Cardiac septum (tissue), 1 donor: ENCODE measurements at regions not wholly inside any gene's neighbourhood (a gene's known extent, or its start where the extent isn't known, plus 50 kb on each side); places are given as distances from the start of the nearest gene placed in this dataset.
A peak's percentile ranks its signal among the peaks of the same experiment; 100 is the strongest.
"Not testable (repeated sequence)": the region's sequence is repeated elsewhere in the genome, so short reads cannot be mapped to it uniquely, and the experiment has no call there.

Source experiments
- DNase-seq: peaks from one replicate; pipeline ENCODE4 v3.0.0-alpha.2; 2020; ENCODE audit warnings: low spot score
- intact Hi-C: fragments of 100-400 bp; cut with DNase I; formaldehyde crosslinking; loops from one replicate; pipeline ENCODE4 v1.14.0; 2022
- donor health status: DM: no; HTN: no; CAD: no.

DNA sequence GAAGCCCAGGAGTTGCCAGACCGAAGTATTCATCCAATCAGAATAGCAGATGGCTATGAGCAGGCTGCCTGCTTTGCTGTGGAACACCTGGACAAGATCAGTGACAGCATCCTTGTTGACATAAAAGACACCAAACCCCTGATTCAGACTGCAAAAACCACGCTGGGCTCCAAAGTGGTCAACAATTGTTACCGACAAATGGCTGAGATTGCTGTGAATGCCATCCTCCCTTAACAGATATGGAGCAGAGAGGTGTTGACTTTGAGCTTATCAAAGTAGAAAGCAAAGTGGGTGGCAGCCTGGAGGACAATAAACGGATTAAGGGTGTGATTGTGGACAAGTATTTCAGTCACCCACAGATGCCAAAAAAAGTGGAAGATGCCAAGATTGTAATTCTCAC, 250.3 kb upstream of the OBI1 start:
- intact Hi-C loops, result no loop called here

DNA sequence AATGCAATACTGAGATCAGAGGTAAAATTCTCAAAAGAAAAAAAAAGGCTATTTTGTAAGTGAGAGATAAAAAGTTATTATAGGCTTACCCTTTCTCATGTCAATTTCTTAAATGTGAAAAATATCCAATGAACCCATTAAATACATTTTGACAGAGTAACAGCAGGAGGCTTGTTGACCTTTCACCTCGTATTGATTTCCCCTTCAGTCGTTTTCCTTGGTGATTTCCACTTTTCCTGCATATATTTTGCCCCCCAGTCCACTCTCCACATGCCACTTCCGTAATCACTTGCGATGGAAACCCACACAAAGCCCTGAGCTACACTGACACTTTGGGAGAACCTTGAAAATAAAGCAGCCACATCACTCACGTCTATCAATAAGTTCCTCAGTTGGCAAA, 248.1 kb upstream of the OBI1 start:
- intact Hi-C loops, result no loop called here
- no peak for DNase-seq

More for the DNA sequence above, 250.3 kb upstream of the OBI1 start:
- DNase-seq, result no peak

DNA sequence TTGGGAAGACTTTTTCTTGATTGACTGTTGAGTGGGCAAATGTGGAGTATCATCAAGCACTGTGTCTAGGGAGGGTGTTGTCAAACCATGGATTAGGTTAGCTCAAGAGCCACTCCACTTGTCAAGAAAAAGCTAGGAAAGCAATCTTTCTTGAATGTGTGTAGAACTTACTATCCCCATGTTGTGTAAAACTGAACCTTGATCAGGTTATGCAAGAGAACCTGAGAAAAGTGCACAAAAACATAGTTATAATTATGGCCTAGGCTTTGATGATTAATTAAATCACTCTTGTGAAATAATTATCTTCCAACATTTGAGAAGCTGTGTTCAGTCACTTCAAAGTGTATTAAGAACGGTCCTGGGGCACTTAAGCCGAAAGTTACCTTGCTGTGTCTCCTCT, 238.2 kb upstream of the OBI1 start:
- intact Hi-C loops, result no loop called here
- no peak for DNase-seq

DNA sequence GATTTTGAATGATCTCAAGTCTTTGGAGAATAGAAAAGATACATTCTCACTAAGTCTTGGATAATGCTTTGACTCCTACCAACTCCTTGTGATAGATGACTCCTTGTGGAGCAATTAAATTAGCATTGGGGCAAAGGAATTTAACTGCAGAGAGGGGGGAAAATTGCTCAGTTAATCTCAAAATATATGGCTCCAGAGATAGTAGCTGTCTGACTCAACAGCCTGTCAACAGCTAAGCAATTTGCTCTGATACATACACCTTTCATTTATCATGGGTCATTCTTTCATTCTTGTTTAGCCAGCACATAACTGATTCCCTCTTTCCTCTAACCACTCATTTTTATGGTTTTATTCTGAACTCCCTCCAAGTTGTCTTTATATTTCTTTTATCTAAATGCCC, 225.6 kb upstream of the OBI1 start:
- intact Hi-C loops, result no loop called here

DNA sequence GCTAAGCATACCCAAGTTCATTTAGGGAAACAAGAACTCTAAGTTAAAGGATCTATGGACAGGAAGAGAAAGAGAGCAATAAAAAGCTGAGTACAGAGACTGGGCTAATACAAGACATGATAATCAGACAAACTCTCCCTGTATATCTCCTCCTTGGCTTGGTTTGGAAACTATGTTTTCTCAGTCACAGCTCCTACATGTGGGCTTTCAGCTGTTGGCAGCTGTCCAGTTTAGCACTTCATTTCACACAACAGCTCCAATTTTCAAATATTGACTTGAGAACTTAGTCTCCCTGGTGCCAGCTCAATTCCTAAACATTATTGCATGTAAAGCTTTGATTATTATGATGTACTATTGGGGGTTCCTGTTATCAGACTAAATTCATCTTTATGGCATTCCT, 222.8 kb upstream of the OBI1 start:
- no peak for DNase-seq
- intact Hi-C loops, result no loop called here

More for the DNA sequence above, 225.6 kb upstream of the OBI1 start:
- no peak for DNase-seq

DNA sequence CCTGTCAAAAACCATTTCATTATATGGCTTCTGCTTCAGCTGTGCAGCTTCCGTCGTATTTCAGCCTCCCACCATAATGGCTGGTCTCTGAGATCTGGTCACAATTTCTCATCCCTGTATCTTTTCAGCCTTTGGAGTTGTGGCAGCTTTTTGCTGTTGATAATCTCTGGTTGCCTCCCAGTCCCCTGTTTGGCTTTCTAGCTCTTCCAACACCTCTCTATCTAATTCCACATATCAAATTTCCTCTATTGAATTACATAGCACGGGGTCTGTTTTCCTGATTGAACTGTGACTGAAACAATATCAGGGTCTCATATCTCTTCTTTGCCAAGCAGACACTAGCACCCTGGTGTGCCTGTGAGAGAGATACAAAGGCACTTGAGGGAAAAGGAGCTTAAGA, 222.1 kb upstream of the OBI1 start:
- intact Hi-C loops, result no loop called here

DNA sequence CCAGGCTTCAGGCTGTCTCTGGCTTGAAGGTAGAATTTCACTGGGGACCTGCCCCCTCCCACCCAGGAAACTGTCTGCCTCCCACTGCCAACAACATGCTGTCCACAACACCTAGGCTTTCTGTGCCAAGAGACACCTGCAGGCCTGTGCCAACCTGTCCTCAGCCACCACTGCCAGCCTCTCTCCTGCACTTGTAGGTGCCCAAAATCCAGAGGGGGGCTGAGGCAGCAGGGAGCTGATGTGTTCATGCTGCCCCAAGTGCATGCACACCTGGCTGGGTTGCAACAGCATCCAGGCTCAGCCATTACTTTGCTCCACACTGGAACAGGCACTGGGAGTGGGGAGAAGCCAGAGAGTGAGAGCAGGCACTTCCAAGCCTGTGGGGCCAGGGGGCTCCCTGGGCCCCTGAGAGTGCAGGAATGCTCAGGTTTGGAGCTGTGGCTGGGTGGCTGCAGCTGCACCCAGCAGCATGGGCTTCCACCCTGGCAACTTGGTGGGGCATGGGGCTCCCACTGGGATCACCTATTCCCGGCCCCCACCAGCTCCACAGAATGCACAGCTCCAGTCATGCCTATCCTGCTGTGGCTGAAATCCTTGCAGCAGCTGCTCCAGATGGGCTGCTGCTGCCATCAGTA, 218.1 kb upstream of the OBI1 start:
- peak; percentile 68 for DNase-seq
- intact Hi-C loops, result no loop called here

More for the DNA sequence above, 222.1 kb upstream of the OBI1 start:
- no peak for DNase-seq

DNA sequence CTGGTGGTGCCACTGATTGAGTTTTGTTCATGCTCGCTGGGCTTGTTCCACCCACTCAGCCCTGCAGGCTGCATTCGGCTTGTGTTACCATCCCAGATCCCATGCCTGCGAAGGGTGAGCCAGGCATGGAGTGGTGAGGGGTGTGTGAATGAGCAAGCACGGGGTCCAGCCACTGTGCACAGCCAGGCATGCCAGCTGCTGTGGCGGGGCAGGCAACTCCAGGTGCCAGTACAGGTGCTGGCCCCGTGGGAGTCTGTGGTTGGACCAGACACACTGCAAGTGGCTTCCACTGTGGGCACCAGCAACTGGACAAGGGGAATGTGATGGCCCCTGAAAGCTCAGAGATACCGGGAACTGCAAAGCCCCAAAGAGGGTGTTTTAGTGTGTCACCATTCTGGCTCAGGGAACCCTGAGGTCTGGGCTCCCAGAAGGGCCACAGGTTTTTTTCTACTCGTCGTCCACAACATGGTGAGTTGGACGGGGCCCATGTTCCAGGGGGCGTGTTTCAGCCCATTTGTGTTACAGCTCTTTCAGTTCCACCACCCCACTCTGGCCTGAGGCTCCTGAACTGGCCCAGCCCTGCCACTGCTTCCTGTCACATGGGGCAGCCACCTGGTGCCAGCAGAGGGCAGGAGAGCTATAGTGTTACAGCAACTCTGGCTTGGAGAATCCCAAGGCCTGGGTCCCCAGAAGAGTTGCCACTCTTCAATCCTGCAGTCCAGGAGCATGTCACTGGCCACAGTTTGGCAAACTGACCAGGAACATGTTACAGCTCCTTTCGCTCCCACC, 217.0 kb upstream of the OBI1 start:
- no peak for DNase-seq
- intact Hi-C loops, result no loop called here

DNA sequence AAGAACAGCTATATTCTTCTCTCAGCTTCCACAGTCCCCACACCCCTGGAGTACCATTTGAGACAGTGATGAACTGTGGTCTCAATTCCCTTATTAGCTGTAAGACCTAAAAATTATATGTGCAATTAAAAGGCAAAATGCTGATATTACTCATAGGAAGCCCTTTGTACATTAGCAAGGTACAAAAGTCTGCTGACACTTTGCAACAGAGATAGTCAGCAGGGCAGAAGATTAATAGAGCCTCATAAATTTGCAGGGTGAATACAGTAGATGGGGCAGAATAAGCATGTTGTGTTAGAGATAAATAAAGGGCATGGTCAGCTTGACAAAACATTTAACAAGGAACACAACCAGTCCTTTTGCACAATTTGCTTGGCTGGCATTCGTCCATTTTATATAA, 210.0 kb upstream of the OBI1 start:
- intact Hi-C loops, result no loop called here
- DNase-seq, result no peak

DNA sequence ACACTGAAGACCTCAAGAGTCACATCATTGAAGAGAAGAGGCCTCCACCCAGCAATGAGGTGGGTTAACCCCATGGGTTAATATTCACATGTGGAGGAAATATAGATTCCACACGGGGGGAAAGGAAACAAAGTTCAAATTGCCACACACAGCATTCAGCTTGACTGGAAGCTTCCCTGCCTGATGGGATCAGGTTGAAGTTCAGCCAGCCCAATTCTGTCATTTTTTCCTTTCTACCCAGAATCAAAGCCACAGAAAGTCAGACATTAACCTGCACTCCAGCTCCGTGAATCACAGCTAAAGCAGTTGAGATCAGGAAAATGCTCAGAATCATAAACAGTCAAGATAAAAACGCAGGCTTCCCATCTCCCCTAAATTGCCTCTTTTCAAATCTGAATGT, 208.7 kb upstream of the OBI1 start:
- no peak for DNase-seq
- intact Hi-C loops, result no loop called here

DNA sequence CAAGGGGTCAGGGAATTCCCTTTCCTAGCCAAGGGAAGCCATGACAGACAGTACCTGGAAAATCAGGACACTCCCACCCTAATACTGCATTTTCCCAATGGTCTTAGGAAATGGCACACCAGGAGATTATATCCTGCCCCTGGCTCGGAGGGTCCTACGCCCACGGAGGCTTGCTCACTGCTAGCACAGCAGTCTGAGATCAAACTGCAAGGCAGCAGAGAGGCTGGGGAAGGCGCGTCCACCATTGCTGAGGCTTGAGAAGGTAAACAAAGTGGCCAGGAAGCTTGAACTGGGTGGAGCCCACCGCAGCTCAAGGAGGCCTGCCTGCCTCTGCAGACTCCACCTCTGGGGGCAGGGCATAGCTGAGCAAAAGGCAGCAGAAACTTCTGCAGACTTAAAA, 207.1 kb upstream of the OBI1 start:
- intact Hi-C loops, DNase-seq: not testable (repeated sequence)

DNA sequence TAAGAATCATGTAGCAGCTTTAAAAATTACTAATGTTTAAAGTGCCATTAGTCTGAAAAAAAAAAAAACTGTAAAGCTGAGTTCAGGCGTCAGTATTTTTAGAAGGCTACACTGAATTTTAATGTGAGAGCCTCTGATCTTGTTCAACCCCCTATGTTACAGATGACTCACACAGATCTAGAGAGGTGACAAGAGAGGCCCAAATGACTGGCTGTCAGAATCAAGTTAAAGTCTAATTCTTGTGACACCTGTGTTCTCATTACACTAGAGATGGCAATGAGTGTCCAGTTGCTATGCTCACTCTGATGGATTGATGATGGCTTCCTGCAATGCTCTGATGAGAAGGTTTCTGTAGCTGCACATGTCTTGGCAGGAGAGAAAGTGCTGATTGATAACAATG, 203.5 kb upstream of the OBI1 start:
- no peak for DNase-seq
- intact Hi-C loops, result no loop called here

DNA sequence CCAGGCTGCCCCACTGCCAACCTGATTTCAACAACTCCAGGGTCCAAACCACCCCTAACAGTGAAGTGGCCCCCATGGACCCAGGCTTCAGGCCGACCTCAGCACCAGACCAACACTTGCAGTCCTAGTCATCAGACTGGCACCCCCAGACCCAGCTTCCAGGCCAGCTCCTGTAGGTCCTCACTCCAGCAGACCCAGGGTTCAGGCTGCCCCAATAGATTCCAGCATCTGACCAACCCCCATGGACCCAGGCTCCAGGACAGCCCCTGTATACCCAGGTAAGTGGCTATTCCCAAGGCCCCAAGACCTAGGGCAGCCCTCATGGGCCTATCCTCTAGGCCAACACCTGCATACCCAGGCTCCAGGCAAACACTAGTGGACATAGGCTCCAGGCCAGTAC, 193.8 kb upstream of the OBI1 start:
- intact Hi-C loops, result no loop called here
- no peak for DNase-seq

DNA sequence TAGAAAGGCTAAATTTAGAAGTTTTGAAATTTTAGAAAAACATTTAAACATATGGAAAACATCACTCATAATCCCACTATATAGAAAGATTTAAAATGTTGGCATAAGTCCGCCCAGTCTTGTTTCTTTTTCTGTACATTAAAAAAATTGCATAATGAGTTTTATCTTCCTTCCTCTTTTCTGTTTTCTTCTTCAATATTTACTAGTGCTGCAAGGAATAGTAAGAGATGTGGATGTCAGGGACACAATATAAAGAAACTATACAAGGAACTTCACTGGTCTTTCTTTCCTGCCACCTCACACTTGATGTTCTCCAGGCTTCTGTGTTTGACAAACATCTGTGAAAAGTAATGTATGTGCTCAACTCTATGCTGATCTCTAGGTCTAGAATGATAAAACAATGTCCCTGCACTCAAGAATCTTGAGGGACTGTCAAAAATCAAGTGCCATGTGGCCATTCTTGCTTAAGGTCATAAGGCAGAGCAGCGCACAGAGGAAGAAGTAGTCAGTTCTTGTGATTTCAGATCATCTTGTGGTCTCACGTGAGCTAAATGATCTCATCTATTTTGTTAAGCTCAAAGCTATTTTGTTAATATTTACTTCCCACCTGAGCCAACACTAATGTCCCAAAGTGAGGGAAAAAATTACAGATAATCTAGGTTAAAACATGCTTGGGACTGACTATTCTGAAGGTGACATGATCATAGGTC, 186.9 kb upstream of the OBI1 start:
- intact Hi-C loops, result no loop called here
- no peak for DNase-seq

DNA sequence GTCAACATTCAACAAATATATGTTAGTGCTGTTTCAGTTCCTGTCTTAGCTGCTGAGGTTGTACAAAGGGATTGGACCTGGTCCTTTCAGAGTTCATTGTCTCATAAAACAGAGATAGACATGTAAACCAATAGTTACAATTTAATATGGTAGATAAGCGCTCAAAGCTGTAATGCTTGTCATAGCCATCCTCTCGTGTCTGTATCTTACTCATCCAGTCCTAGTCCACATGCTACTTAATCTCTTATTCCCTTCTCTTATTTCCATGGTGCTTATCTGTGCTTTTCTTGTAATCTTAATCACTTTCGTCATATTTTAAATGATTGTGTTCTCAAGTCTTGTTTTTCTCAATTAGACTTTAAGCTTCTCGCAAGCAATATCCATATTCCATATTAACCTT, 185.2 kb upstream of the OBI1 start:
- no peak for DNase-seq
- intact Hi-C loops, result no loop called here

DNA sequence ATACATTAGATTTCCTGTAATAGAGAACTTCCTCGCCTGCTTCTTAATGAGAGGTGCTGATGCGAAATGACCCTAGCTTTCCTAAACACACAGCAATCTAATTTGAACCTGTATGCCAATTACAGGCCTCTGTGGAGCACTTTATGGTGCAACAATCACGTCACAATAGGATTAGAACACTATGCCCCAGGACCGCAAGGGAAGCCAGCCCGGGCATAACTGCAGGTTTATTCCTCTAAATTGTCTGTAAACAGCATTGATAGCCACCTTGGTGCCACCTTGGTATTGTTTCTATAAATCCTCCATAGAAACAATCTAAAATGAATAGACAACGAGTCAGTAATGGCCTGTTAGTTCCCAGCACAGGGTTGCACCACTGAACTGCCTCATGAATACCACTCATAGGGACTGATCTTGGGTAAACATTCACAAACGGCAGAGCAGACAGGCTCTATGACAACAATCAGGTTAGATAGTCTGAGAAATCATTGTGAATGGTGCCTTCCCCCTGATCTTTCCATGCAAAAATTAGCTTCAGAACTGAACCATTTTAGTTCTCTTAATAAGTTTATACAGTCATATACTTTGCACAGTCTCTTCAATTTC, 182.5 kb upstream of the OBI1 start:
- intact Hi-C loops, result no loop called here
- no peak for DNase-seq

DNA sequence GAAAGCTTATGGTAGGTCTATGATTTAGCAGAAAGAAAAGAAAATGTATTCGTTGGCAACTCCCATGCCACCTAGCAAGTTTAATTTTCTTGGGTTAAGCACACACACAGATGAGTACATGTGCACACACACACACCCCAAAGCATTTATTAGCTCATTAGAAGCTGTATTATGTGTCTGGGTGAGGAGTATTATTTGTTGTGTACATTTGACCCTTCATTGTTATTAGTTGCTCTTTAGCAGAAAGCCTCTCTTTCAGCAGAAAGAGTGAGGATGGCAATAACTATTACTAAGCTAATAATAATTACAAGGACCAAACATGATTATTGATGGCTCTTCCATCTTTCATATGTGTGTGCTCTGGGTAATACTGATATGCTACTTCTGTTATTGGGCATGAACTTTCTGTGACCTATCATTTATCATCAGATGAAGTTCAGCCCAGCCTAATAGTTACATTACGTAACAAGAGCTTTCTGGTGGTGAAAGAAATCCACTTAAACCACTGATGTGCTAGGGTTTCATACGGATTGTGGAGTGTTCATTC, 177.4 kb upstream of the OBI1 start:
- intact Hi-C loops, result no loop called here
- DNase-seq, result no peak

DNA sequence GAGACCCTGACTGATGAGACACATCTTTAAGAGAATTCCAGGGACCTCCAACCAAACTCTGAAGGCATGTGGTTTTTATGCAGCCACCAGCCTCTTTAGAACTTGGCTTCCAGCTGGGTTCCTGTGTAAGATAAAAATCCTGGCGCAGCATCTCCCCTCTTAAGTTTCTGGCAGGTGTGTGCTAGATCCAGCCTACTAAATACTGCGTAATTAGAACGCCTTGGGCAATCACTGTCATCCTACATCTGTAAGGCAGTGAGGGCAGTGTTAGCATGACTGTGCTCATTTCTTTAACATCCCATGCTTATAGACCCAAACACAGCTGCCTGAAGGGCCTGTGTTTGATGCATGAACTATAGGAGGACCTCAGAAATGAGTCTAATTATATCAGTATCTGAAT, 173.5 kb upstream of the OBI1 start:
- no peak for DNase-seq

DNA sequence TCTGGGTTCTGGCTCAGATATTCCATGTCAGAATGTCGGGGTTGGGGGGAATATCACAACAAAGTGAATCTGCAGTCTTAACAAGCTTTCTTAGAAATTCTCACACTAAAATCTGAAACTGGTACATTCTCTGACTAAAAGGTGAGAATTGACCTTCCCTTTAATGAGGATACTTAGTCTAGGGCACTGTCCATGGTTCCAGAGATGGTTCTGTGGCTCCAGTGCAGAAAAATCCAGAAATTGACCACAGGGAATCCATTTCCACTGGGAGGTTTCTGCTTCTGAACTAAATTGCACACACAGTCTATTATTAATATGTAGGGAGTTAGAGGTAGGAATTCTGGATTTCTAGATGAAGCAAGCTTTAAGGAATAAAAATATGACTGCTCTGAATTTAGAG, 171.6 kb upstream of the OBI1 start:
- DNase-seq, result no peak
- intact Hi-C loops, result no loop called here

More for the DNA sequence above, 173.5 kb upstream of the OBI1 start:
- intact Hi-C loops, result no loop called here

DNA sequence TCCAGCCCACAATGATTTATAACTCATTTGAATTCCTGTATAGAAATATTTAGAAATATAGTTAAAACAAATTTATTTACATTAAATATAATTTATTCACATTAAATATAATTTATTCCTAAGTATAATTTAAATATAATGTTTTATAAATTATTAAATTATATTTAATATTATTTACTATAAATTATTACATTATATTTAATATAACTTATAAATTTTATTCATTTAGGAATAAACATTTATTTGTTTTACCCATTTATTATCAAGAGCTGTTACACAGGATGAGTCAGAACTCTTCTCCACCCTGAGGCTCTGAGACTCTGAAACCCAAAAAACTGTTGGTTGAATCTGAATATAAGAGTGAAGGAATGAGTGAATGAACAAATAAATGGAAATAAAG, 170.9 kb upstream of the OBI1 start:
- intact Hi-C loops, result no loop called here
- DNase-seq, result no peak
